HG02610 (cell line): ENCODE measurements at regions not wholly inside any gene's neighbourhood (a gene's known extent, or its start where the extent isn't known, plus 50 kb on each side); places are given as distances from the start of the nearest gene placed in this dataset.

Source experiments
- ATAC-seq: cut with Tn5 transposase; IDR thresholded peaks from one replicate; pipeline ENCODE4 v1.9.1; 2021; ENCODE audit warnings: mild to moderate bottlenecking, moderate library complexity; ENCODE audit not compliant: unreplicated experiment

- no peak for ATAC-seq
Observed at GRCh38 chr1:221184131-221184794, 305.0 kb downstream of the HLX start.

- no peak for ATAC-seq
Observed at GRCh38 chr1:221187174-221187573, 307.9 kb downstream of the HLX start.

DNA sequence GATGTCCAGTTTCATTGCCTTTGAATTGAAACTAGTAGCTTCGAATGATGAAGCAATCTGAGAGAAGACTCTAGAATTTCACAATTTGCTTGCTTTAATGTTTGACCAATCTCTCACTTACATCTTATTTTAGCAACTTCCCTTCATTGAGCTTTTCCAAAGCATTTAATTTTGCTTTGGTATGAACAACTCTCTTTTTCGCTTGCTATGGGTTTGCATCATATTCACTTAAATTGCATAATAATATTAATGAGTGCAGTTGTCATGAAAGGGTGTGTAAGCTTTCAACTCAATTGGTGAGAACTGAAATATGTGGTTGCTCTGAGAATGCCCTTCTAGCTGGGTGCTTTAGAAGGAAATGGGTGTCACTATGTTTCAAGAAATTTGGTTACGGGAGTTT is 309.2 kb downstream of the HLX start:
- no peak for ATAC-seq

GRCh38 chr1:221190249-221190648 is 311.0 kb downstream of the HLX start:
- ATAC-seq = no peak

DNA sequence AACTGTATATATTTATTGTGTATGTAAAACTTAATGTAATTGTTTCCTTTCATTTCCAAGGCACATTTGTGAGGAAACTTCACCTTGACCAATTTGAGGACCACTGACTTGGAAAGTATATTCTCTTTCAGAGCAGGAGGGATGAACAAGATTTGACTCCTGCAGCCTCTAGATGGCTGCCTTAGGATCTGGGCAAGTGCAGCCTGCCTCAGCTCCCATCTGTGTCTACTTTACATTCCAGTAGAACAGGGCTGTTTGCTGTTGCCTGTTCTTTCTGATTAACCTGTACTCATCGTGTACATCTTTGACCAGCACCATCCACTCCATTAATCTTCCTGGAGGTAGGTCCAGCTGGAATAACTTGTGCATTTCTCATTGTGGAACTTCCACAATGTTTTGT is 312.8 kb downstream of the HLX start:
- no peak for ATAC-seq

- ATAC-seq = no peak
Observed at GRCh38 chr1:221200464-221200863, 321.2 kb downstream of the HLX start.

DNA sequence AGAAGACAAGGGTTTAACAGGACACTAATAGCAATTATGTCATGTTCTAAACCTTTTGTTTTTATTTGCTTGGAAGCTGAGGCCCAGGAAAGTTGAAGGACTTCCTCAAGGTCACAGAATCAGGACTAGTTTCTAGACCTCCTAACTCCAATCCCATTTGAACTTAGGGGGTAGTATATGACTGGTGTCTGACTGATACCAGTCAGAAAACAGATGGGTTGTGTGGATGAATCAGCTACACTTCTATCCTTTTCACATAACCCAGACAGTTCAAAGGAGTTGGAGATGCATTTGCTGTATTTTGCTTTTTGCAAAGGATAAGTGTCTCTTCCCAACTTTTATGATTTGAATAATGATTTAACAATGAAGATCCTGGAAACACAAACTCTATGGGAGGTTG is 322.5 kb downstream of the HLX start:
- no peak for ATAC-seq

DNA sequence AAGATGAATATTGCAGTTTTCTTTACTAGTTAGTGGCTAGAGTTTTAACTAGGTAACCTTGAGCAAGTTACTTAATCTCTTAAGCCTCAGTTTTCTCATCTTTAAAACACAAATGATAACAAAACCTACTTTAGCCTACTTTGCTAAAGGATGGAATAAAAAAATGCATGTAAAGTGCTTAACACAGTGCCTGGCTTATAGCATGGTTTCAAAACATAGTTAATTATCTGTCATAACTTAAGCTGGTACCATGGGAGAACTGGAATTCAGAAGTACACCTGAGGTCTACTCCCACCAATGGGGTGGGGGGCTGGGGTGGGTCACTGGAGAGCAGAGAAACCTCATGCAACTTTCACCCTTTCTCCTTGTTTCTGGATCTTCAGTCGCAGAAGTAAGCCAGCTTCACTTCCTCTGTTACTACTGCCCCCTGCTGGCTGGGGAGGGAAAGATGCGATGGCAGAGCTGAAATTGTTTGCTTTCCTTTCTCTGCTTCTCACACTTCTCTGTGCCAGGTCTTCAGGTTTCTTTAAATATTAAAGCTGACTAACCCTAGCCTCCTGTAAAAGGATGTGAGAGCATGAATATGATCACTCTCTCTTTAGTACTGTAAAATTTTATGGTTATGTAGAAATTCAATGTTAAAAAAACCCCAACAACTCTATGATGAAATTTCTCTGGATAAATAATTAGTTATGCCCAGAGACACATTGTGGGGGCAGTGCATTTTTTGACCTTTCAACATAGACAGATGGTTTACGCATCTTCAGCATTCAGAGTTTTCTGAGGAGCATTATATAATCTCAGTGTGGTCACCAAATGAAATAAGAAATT is 324.2 kb downstream of the HLX start:
- peak; percentile 70 for ATAC-seq

DNA sequence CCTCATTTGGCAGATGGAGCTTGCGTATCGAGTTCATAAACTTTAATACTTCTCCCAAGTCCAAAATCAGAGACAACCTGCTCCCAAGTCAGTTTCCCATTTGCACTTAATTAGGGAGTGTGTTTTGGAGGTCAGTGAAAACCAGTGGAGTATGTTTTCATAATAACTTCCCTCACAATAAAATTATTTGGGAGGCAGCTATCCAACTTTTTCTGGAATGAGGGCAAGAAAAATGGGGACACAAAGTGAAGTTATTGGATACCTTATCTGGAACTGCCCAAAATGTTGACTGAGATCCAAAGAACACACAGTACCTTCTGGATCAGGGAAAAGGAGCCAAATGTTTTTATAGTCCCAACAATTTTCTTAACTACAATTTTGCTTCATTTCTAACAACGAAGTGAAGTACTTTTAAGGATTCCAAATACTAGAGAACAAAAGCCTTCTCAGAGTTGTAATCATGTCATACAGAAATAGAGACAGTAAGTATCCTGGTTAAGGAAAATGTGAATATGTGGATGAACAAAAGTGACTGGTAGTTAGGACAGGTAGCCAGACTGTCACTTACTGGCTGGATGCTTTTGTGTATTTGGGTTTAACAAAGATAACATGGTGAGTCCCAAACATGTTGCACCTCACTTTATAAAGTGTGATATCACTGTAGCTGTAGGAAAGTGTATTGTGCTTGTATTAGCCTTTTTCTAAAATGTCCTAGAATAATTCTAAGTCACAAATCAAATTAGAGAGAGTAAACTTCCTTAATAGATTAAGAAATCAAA is 325.0 kb downstream of the HLX start:
- ATAC-seq = no peak

DNA sequence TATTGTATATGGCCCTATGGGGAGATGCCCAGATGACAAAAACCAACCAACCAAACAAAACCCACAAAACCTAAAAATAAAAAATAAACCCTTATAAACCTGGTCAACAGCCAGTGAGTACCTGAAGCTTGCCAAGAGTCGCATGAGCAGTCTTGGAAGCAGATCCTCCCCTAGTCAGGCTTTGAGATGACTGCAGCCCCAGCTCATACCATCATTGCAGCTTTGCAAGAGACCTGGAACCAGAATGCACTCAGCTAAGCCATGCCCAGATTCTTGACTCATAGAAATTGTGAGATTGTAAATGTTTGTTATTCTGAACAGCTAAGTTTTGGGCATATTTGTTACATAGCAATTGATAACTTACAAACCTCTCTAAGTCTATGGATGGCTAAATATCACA is 326.8 kb downstream of the HLX start:
- ATAC-seq = no peak

DNA sequence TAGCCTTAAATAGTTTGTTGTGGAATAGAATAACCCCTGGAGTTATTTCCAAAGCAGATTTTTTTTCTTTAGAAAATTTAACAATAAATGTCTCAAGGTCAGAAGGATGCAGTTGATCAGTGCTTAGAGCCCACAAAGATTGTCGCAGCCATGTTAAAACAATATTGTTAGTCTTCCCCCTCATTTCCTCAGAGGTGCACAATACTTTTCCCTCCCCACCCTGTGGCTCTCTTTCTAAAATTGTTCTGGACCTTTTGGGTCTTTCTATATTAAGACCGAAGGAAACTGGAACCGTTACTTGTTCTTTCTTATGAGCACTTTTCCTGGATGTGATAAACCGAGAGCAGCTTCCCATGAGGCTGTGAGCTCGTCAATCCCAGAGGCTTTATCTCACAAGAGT is 333.7 kb downstream of the HLX start:
- no peak for ATAC-seq

DNA sequence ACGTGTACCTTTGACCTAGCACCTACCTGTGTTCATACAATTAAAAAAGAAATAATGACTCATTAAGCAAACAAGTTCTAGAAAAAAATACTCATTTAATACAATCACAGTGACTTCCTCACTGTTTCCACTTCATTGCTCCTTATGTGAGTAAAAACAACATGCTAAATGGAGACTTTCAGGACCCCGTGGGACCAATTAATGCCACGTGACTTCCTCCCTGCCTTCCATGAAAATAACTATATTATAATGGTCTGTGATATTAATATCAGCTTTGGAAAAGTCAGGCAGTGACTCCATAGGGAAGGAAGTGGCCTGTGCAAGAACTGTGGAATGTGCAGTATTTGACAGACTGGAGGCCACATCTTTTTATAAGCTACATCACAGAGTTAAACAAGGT is 337.8 kb downstream of the HLX start:
- no peak for ATAC-seq

DNA sequence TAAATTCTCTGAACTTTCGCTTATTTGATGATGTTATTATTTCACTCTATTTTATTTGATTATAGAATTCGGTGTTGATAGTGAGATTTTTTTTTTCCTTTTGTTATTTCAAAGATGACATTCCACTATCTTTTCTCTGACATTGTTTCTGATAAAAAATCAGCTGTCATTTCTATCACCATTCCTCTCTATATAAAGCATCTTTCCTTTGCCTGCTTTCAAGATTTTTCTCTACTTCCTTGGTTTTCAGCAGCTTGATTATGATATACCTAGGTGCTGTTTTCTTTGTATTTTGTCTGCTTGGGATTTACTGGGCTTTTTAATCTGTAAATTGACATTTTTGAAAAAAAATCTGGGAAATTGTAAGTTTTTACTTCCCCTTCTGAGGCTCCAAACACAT is 344.0 kb downstream of the HLX start:
- no peak for ATAC-seq

- ATAC-seq = no peak
Observed at GRCh38 chr1:221227460-221227859, 348.2 kb downstream of the HLX start.

DNA sequence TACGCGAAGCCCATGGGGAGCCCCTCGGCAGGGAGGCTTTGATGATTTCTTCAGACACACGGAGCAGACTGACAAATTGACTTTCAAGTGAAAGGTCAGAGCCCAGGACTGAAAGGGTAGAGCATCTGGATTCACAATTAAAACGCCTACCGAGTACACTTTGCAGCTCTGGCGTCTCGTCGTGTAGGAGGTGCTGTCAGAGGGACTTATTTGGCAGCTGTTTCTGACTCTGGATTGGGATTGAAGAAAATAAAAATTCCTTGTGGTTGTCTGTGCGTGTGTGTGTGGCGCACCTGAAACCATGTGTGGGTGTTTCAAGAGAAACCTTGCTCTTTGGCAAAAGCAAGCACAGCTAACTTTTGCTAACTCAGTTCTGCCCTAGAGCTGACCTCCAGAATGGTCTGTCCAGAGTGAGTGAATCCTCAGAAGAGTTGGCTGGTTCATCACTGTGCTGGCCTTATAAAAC is 348.7 kb downstream of the HLX start:
- no peak for ATAC-seq

DNA sequence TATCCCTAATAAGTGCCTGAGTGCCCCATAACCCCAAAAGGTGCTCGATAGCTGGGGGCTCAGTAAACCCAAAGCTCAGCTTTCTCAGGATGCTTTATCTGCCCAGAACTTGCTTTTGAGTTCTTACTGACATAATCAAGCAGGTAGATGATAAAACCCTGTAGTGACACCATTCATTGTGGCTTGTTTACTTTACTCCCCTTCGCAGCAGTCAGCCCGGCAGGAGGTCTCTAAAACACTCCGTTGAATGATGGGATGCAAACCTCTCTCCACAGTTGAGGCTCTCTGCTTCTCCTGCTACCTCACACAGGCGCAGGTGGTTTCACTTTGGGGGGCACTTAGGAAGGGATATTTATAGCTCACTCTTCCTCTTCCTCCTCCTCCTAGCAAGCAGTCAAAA is 349.4 kb downstream of the HLX start:
- no peak for ATAC-seq

GRCh38 chr1:221230605-221231004 is 351.4 kb downstream of the HLX start:
- no peak for ATAC-seq

DNA sequence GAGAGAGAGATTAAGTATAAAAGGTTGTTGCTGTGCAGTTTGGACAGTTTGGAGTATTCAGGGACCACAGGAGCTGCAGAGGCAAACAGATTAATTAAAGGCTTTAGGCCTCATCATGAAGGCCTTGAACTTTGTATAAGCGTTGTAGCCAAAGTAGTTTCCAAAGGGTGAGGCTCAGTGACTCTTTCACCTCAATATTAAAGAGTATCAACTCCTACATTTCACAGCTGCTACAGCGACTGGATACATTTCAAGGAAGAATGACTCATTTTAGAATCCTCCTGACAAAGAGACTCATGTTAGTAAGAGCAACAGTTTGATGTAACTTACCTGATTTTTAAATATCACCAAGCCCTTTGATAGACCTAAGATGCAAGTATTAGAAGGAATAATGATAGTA is 355.5 kb downstream of the HLX start:
- ATAC-seq = no peak

DNA sequence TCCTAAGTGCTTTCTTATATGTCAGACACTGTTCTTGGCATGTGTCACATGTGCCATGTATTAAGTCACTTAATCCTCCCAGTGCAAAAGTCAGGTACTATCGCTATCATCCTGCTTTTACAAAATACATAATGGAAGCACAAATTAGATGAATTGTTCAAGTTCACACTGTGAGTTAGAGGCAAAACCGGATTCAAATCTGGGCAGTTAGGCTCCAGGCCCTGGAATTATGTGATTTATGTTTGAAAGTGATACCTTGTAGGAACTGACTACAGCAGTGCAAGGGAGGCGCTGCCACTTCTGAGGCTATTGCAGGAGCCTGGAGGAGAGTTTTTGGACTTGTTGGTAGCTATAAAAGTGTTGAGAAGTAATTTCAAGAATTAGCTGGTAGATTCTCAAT is 358.3 kb downstream of the HLX start:
- no peak for ATAC-seq

GRCh38 chr1:221239181-221239580 is 359.9 kb downstream of the HLX start:
- ATAC-seq = no peak

DNA sequence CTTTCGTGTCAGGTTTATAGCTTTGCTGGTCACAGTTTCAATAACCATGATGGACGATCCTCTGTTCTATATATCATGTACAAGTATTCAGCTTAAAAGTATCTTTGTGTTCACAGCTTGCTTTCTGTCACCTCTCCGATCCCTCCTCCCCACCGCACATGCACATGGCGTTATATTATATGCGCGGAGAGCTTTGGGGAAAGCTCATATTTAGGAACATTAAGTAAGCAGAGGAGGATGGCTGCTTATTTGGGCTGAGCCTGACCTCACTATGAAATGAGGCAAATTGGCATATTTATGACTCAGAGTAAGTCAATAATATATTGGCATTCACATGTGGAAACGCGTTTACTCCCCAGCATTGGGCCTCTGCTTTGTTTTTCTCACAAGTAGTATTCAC is 360.5 kb downstream of the HLX start:
- no peak for ATAC-seq

DNA sequence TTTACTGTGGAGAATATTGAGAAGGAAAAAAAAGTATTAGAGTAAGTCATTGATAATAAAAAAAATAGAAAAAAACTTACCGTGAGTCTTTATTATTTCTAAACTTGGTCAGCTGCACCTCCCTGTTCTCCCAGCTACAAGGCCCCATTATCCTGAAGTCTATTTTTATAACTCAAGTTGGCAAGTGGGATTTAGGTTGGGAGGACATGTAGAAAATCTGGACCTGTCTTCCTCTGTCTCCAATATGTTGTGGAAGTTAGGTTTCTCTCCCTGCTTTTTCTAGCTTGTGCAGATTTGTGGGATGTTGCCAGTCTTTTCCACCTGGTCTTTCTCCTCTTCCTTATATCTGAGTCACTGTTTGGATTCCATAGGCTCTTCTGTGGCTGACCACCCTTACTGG is 361.4 kb downstream of the HLX start:
- no peak for ATAC-seq
